Astrocyte (in vitro differentiated cells and primary cell): ENCODE measurements at regions not wholly inside any gene's neighbourhood (a gene's known extent, or its start where the extent isn't known, plus 50 kb on each side); places are given as distances from the start of the nearest gene placed in this dataset.

Experiments
- DNase-seq: peaks from one replicate; pipeline ENCODE4 v3.0.0-alpha.2; 2010; ENCODE audit warnings: low read depth
- FAIRE-seq: peaks from 2 replicates; lab custom pipeline; 2011; peaks lifted over from hg19 to GRCh38; lab: Jason Lieb, UNC
- H2AFZ ChIP-seq: 2 replicates; pipeline ENCODE4 v1.6.0; 2012; ENCODE audit warnings: low read depth, low read length, inconsistent platforms
- H3K27ac ChIP-seq: 2 replicates; pipeline ENCODE4 v1.5.1; 2011; ENCODE audit warnings: low read depth, low read length, inconsistent platforms
- H3K27me3 ChIP-seq: 2 replicates; pipeline ENCODE4 v1.6.0; 2011; ENCODE audit warnings: low read length, inconsistent platforms; ENCODE audit not compliant: insufficient read depth
- H3K36me3 ChIP-seq: 2 replicates; pipeline ENCODE4 v1.5.1; 2011; ENCODE audit warnings: low read length, inconsistent platforms; ENCODE audit not compliant: insufficient read depth
- H3K4me1 ChIP-seq: 2 replicates; pipeline ENCODE4 v1.5.1; 2011; ENCODE audit warnings: low read length, inconsistent platforms; ENCODE audit not compliant: insufficient read depth
- H3K4me2 ChIP-seq: 2 replicates; pipeline ENCODE4 v1.6.0; 2012; ENCODE audit warnings: low read length, inconsistent platforms
- H3K4me3 ChIP-seq: 2 replicates; pipeline ENCODE4 v1.5.1; 2011; ENCODE audit warnings: low read depth, mild to moderate bottlenecking, low read length, inconsistent platforms; ENCODE audit not compliant: insufficient read depth
- H3K79me2 ChIP-seq: 2 replicates; pipeline ENCODE4 v1.6.0; 2012; ENCODE audit warnings: mild to moderate bottlenecking, low read length, inconsistent platforms; ENCODE audit not compliant: insufficient read depth
- H3K9ac ChIP-seq: 2 replicates; pipeline ENCODE4 v1.6.0; 2012; ENCODE audit warnings: mild to moderate bottlenecking, low read length, inconsistent platforms
- H3K9me3 ChIP-seq: 2 replicates; pipeline ENCODE4 v1.5.1; 2012; ENCODE audit warnings: low read depth, mild to moderate bottlenecking, low read length, inconsistent platforms; ENCODE audit not compliant: insufficient read depth
- H4K20me1 ChIP-seq: 2 replicates; pipeline ENCODE4 v1.6.0; 2012; ENCODE audit warnings: low read length, inconsistent platforms; ENCODE audit not compliant: insufficient read depth
- H3K27ac Mint-ChIP-seq: one replicate; pipeline ENCODE4 v1.8.0; 2021; ENCODE audit warnings: mild to moderate bottlenecking, mixed read lengths; ENCODE audit not compliant: unreplicated experiment
- H3K27me3 Mint-ChIP-seq: one replicate; pipeline ENCODE4 v1.8.0; 2021; ENCODE audit warnings: low read depth, mixed read lengths; ENCODE audit not compliant: unreplicated experiment
- H3K36me3 Mint-ChIP-seq: one replicate; pipeline ENCODE4 v1.8.0; 2021; ENCODE audit warnings: low read depth, mixed read lengths; ENCODE audit not compliant: unreplicated experiment
- H3K4me1 Mint-ChIP-seq: one replicate; pipeline ENCODE4 v1.8.0; 2021; ENCODE audit warnings: low read depth, mixed read lengths; ENCODE audit not compliant: unreplicated experiment
- H3K4me3 Mint-ChIP-seq: one replicate; pipeline ENCODE4 v1.8.0; 2021; ENCODE audit warnings: mild to moderate bottlenecking, moderate library complexity, mixed read lengths; ENCODE audit not compliant: unreplicated experiment
- H3K9me3 Mint-ChIP-seq: one replicate; pipeline ENCODE4 v1.8.0; 2021; ENCODE audit warnings: mild to moderate bottlenecking, mixed read lengths; ENCODE audit not compliant: unreplicated experiment
- CTCF ChIP-seq: IDR thresholded peaks from 2 replicates; pipeline ENCODE4 v1.5.1; 2011; ENCODE audit warnings: low read depth, mild to moderate bottlenecking, inconsistent platforms, low read length, moderate library complexity; ENCODE audit not compliant: insufficient read depth
- EZH2 ChIP-seq: IDR thresholded peaks from 2 replicates; pipeline ENCODE4 v1.6.1; 2012; ENCODE audit warnings: mild to moderate bottlenecking, low read length, inconsistent platforms; ENCODE audit not compliant: insufficient read depth

DNA sequence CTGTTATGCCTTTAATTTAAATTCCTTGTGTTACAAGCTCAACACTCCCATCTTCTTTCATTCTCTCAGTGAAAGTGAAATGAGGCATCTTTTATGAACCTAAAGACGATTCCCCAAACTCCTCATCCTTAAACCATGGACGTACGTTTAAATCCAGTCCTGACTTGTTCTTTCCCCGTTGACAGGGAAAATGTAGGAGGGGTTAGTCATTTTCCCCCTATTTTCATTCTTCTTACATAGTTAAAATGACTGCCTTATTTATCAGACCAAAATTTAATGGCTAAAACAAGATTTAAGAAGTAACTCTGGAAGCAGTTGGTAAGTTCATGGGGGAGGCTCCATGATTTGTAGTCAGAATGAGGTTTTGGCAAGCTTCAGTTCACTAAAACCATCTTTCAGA lies 134.9 kb downstream of the KCNA5 start:
- Mint-ChIP-seq H3K9me3 (peaks cover 7% of the 10 kb centered on the region), H3K27me3 (peaks cover 17% of the 10 kb centered on the region), H3K4me1 (peaks cover 4% of the 10 kb centered on the region), H3K4me3 (no peak overlapping the region), H3K36me3 (no peaks in the 10 kb centered on the region), H3K27ac (no peak overlapping the region)
- Histone ChIP-seq H3K4me1 (peaks cover 3% of the 10 kb centered on the region), H3K4me2 (no peak overlapping the region), H3K36me3 (no peaks in the 10 kb centered on the region), H3K27me3 (no peaks in the 10 kb centered on the region), H2AFZ (no peak overlapping the region), H3K79me2 (no peaks in the 10 kb centered on the region), H3K27ac (no peak overlapping the region), H4K20me1 (no peaks in the 10 kb centered on the region), H3K9ac (no peak overlapping the region), H3K4me3 (no peak overlapping the region), H3K9me3 (no peaks in the 10 kb centered on the region)
- FAIRE-seq (no peak), DNase-seq (no peak)
- TF ChIP-seq CTCF (no peak), EZH2 (no peak)

DNA sequence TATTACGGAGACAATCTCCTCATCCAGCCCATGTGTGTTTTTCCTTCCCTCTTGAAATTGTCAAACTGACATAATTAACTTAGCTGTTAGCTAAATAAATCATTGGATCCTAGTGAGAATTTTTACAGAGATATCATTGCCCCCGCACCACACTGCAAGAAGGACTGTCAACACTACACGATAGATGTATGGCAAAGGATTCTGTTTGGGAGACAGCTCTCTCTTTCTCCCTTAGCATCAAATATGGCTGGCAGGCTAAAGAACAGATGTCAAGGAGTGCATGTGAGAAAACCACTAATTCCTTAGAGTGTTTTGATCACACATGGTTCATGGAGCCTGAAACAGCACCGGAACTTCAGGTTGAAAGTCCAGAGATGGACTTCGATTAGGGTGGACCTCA lies 136.8 kb downstream of the KCNA5 start:
- Mint-ChIP-seq H3K36me3 (no peaks in the 10 kb centered on the region), H3K4me3 (no peak overlapping the region), H3K9me3 (peaks cover 7% of the 10 kb centered on the region), H3K4me1 (peaks cover 4% of the 10 kb centered on the region), H3K27me3 (peaks cover 17% of the 10 kb centered on the region), H3K27ac (no peak overlapping the region)
- Histone ChIP-seq H3K27me3 (no peaks in the 10 kb centered on the region), H3K27ac (no peak overlapping the region), H3K4me1 (no peaks in the 10 kb centered on the region), H4K20me1 (no peaks in the 10 kb centered on the region), H3K4me3 (no peak overlapping the region), H3K9ac (no peak overlapping the region), H3K9me3 (no peaks in the 10 kb centered on the region), H3K36me3 (no peaks in the 10 kb centered on the region), H3K4me2 (no peak overlapping the region), H3K79me2 (no peaks in the 10 kb centered on the region), H2AFZ (no peak overlapping the region)
- DNase-seq (no peak), FAIRE-seq (no peak)
- no peak for TF ChIP-seq CTCF
- no peak for TF ChIP-seq EZH2

DNA sequence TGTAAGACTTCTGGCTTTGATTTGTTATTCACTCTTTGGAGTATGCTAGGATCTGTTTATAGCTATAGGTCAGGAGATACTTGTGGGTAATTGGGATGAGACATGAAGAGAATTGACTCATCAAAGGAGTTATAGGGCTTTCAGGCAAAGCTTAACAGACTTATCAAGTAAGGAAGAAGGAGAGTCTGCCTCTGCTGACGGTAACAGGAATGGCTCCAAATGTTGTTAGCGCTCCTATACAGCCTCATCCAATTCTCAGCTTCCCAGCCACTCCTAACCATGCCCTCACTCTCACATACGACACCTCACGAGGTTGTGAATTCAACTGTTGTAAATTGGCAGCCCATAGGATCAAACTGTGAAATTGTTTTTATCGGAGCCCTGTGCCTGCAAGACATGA lies 140.5 kb downstream of the KCNA5 start:
- FAIRE-seq (no peak), DNase-seq (no peak)
- Mint-ChIP-seq H3K4me3 (no peak overlapping the region), H3K4me1 (no peaks in the 10 kb centered on the region), H3K36me3 (no peaks in the 10 kb centered on the region), H3K27ac (no peak overlapping the region), H3K27me3 (peaks cover 12% of the 10 kb centered on the region), H3K9me3 (peaks cover 9% of the 10 kb centered on the region)
- Histone ChIP-seq H2AFZ (no peak overlapping the region), H4K20me1 (no peaks in the 10 kb centered on the region), H3K4me1 (no peaks in the 10 kb centered on the region), H3K27ac (no peak overlapping the region), H3K4me2 (no peak overlapping the region), H3K9ac (no peak overlapping the region), H3K79me2 (no peaks in the 10 kb centered on the region), H3K4me3 (no peak overlapping the region), H3K27me3 (no peaks in the 10 kb centered on the region), H3K9me3 (no peaks in the 10 kb centered on the region), H3K36me3 (no peaks in the 10 kb centered on the region)
- TF ChIP-seq CTCF (no peak), EZH2 (no peak)
